BJ (cell line): ENCODE measurements at regions not wholly inside any gene's neighbourhood (a gene's known extent, or its start where the extent isn't known, plus 50 kb on each side); places are given as distances from the start of the nearest gene placed in this dataset.

Experiments used
- CTCF ChIA-PET: fragments of 350-600 bp; formaldehyde crosslinking; extraction: SDS; loops from one replicate; lab custom pipeline; 2021; ENCODE audit warnings: antibody characterized with exemption, inconsistent platforms; lab: Yijun Ruan, JAX
- POLR2A ChIA-PET: fragments of 300-600 bp; sonication (Branson Sonifier 250); formaldehyde crosslinking; extraction: SDS; loops from one replicate; lab custom pipeline; 2021; ENCODE audit warnings: antibody characterized with exemption; lab: Charles Lee
- DNase-seq: peaks from one replicate; pipeline ENCODE4 v3.0.0-alpha.2; 2011; ENCODE audit warnings: low read depth
- H3K27me3 ChIP-seq: 2 replicates; pipeline ENCODE4 v1.6.0; 2011; ENCODE audit warnings: low read length; ENCODE audit not compliant: control insufficient read depth, insufficient read depth
- H3K36me3 ChIP-seq: 2 replicates; pipeline ENCODE4 v1.5.1; 2011; ENCODE audit warnings: low read length; ENCODE audit not compliant: control insufficient read depth, insufficient read depth
- H3K4me3 ChIP-seq: 2 replicates; pipeline ENCODE4 v1.5.1; 2011; ENCODE audit warnings: low read depth, mild to moderate bottlenecking, control low read depth, low read length
- CTCF ChIP-seq: IDR thresholded peaks from 2 replicates; pipeline ENCODE4 v1.5.1; 2011; ENCODE audit warnings: low read depth, mild to moderate bottlenecking, control low read depth, inconsistent platforms, low read length, moderate library complexity; ENCODE audit not compliant: insufficient read depth

- no peak for DNase-seq
- TF ChIP-seq CTCF: no peak
- CTCF ChIA-PET: interaction anchor here (1.7 kb wide), 1 partner anchor 120 kb away, joined by 3 read pairs; no protein-coding TSS in a partner anchor
- POLR2A ChIA-PET: no interaction called here
- Histone ChIP-seq H3K4me3 (no peak overlapping the region), H3K36me3 (no peaks in the 10 kb centered on the region), H3K27me3 (no peaks in the 10 kb centered on the region)
Observed at GRCh38 chr10:124268976-124269375, 149.7 kb downstream of the OAT start.

GRCh38 chr10:124267911-124268549 lies 150.7 kb downstream of the OAT start:
- no peak for TF ChIP-seq CTCF
- no peaks in the 10 kb centered on the region for H3K27me3 ChIP-seq
- ChIA-PET POLR2A (no interaction called here), CTCF (interaction anchor here (0.6 to 1.7 kb wide), 2 partner anchors 121 to 125 kb away, joined by 3 read pairs; no protein-coding TSS in a partner anchor)
- H3K36me3 ChIP-seq: no peaks in the 10 kb centered on the region
- no peak for DNase-seq
- H3K4me3 ChIP-seq: no peak overlapping the region

- Histone ChIP-seq H3K36me3 (no peaks in the 10 kb centered on the region), H3K4me3 (no peak overlapping the region), H3K27me3 (no peaks in the 10 kb centered on the region)
- ChIA-PET CTCF (interaction anchor here (0.6 to 1.5 kb wide), 4 partner anchors 13 to 241 kb away, joined by 3 to 8 read pairs (median 3); no protein-coding TSS in a partner anchor), POLR2A (no interaction called here)
- no peak for DNase-seq
- TF ChIP-seq CTCF: no peak
Observed at GRCh38 chr10:124267231-124267885, 151.4 kb downstream of the OAT start.

- DNase-seq: no peak
- Histone ChIP-seq H3K36me3 (no peaks in the 10 kb centered on the region), H3K4me3 (no peak overlapping the region), H3K27me3 (no peaks in the 10 kb centered on the region)
- no peak for TF ChIP-seq CTCF
- ChIA-PET CTCF (interaction anchor here (0.6 to 1.5 kb wide), 3 partner anchors 12 to 240 kb away, joined by 3 to 8 read pairs (median 3); no protein-coding TSS in a partner anchor), POLR2A (no interaction called here)
Observed at GRCh38 chr10:124266468-124267230, 152.1 kb downstream of the OAT start.
